HEK293T (cell line): ENCODE measurements at regions not wholly inside any gene's neighbourhood (a gene's known extent, or its start where the extent isn't known, plus 50 kb on each side); places are given as distances from the start of the nearest gene placed in this dataset.

Experiments used
- BHLHE40 ChIP-seq: fragments of 450-650 bp; IDR thresholded peaks from 2 replicates; pipeline ENCODE4 v1.6.1; 2016; ENCODE audit warnings: mild to moderate bottlenecking, moderate library complexity, borderline replicate concordance
- CTBP1 ChIP-seq: fragments of 450-650 bp; IDR thresholded peaks from 2 replicates; pipeline ENCODE4 v1.6.1; 2016; ENCODE audit warnings: borderline replicate concordance
- ELF4 ChIP-seq: fragments of 450-650 bp; IDR thresholded peaks from 2 replicates; pipeline ENCODE4 v1.6.1; 2017; ENCODE audit warnings: antibody characterized with exemption
- FOXK2 ChIP-seq: fragments of 450-650 bp; IDR thresholded peaks from 2 replicates; pipeline ENCODE4 v1.6.1; 2016; ENCODE audit warnings: mild to moderate bottlenecking
- FOXM1 ChIP-seq: fragments of 450-650 bp; IDR thresholded peaks from 2 replicates; pipeline ENCODE4 v1.6.1; 2017; ENCODE audit warnings: mild to moderate bottlenecking, borderline replicate concordance
- HDGF ChIP-seq: fragments of 450-650 bp; IDR thresholded peaks from 2 replicates; pipeline ENCODE4 v1.6.1; 2017; ENCODE audit warnings: antibody characterized with exemption, borderline replicate concordance
- L3MBTL2 ChIP-seq: fragments of 450-650 bp; conservative IDR thresholded peaks from 2 replicates; pipeline ENCODE4 v1.6.1; 2016; ENCODE audit warnings: mild to moderate bottlenecking
- LEF1 ChIP-seq: fragments of 450-650 bp; IDR thresholded peaks from 2 replicates; pipeline ENCODE4 v1.6.1; 2017; ENCODE audit warnings: mild to moderate bottlenecking, borderline replicate concordance
- NFRKB ChIP-seq: fragments of 450-650 bp; IDR thresholded peaks from 2 replicates; pipeline ENCODE4 v1.6.1; 2016; ENCODE audit warnings: mild to moderate bottlenecking, moderate library complexity
- PKNOX1 ChIP-seq: fragments of 450-650 bp; IDR thresholded peaks from 2 replicates; pipeline ENCODE4 v1.6.1; 2016
- SP1 ChIP-seq: fragments of 450-650 bp; IDR thresholded peaks from 2 replicates; pipeline ENCODE4 v1.6.1; 2017
- SUZ12 ChIP-seq: fragments of 450-650 bp; IDR thresholded peaks from 2 replicates; pipeline ENCODE4 v1.6.1; 2016; ENCODE audit warnings: mild to moderate bottlenecking
- TARDBP ChIP-seq: fragments of 450-650 bp; IDR thresholded peaks from 2 replicates; pipeline ENCODE4 v1.6.1; 2016
- ZNF384 ChIP-seq: fragments of 450-650 bp; IDR thresholded peaks from 2 replicates; pipeline ENCODE4 v1.6.1; 2016

- TF ChIP-seq TARDBP (no peak), ZNF384 (no peak), BHLHE40 (no peak), FOXM1 (no peak), SP1 (no peak), SUZ12 (no peak), HDGF (no peak), PKNOX1 (no peak), NFRKB (no peak), CTBP1 (no peak), LEF1 (no peak), L3MBTL2 (no peak), ELF4 (no peak), FOXK2 (no peak)
Observed at GRCh38 chr20:11564491-11564890, 353.2 kb upstream of the BTBD3 start.
